ENCODE measurements at regions not wholly inside any gene's neighbourhood (a gene's known extent, or its start where the extent isn't known, plus 50 kb on each side); places are given as distances from the start of the nearest gene placed in this dataset.
A peak's percentile ranks its signal among the peaks of the same experiment; 100 is the strongest.

DNA sequence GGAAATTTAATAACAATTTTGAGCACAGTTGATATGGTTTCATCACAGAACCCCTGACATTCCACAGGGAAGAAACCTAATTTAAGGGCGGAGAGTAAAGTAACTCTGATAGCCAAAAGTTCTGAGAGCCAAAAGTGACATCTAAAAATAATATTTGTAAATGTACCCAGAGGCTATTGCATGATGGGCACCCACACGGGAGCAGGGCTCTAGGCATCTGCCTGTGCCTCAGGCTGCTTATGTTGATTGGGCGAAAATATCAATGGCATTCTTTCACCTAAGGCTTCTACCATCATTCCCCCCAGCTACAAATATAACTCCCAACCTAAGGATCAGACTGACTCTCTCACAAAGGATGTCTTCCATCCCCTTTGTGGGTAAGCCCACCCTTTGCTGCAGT, 54.1 kb upstream of the PTPRM start (continued):
- no peak for TF ChIP-seq ZNF398 (tag by site-specific recombination; IDR thresholded peaks at IDR 0.05)
- no peak for TF ChIP-seq ZNF426 (tag by site-specific recombination; IDR thresholded peaks at IDR 0.05)

DNA sequence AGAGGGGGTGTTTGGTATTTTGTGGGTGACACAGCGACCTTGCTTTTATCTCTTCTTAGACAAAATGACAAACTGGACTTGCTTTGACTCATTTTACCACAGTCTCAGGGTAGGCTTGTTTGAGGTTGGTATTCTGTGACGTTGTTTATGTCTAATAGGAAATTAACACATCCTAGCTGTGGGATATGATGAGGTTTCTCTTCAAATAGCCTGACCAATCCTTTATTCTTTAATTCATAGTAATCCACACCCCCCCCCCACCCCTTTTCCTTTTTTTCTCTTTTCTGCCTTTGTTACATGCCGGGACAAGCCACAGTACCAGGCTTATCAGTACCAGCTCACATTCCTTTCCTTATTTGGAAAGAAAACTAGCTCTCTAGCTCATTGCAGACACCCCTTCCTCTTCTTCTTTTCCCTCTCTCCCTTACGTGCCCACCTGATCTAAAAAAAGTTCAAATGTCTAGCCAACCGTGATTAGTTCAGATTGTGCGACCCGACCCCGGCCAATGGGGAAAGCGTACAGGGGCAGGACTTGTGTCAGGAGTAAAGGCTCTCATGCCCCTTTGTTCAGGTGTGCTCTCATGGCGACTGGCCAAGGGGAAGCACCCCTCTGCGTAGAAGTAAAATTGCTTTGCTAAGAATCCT, 52.2 kb upstream of the PTPRM start:
- TF ChIP-seq HIC1 (tag by site-specific recombination; IDR thresholded peaks at IDR 0.05) = no peak
- no peak for TF ChIP-seq ZNF626 (tag by site-specific recombination; IDR thresholded peaks at IDR 0.05)
- TF ChIP-seq ZBTB6 (tag by site-specific recombination; IDR thresholded peaks at IDR 0.05) = no peak
- ChIA-PET CTCF (no interaction called here), POLR2A (interaction anchor here (0.6 kb wide), 1 partner anchor 63 kb away, joined by 3 read pairs; no protein-coding TSS in a partner anchor)
- Histone ChIP-seq H3K9me3 (ENCODE audit: control insufficient read depth, insufficient read depth, low read depth, low read length) (no peaks in the 10 kb centered on the region), H3K27ac (ENCODE audit: extremely low read depth, low read depth, low read length) (no peak overlapping the region), H3K4me3 (ENCODE audit: low read depth, low read length) (no peak overlapping the region), H3K36me3 (ENCODE audit: control insufficient read depth in 2 of 2, insufficient read depth in 1 of 2, low read length in 2 of 2) (no peaks in the 10 kb centered on the region), H3K4me1 (ENCODE audit: control insufficient read depth, insufficient read depth, low read length) (no peaks in the 10 kb centered on the region)

GRCh38 chr18:7516266-7517117, 50.6 kb upstream of the PTPRM start:
- H3K4me1 ChIP-seq (ENCODE audit: control insufficient read depth, insufficient read depth, low read length) = no peaks in the 10 kb centered on the region
- H3K4me3 ChIP-seq (ENCODE audit: low read depth, low read length) = no peak overlapping the region
- TF ChIP-seq, protein P1, sequence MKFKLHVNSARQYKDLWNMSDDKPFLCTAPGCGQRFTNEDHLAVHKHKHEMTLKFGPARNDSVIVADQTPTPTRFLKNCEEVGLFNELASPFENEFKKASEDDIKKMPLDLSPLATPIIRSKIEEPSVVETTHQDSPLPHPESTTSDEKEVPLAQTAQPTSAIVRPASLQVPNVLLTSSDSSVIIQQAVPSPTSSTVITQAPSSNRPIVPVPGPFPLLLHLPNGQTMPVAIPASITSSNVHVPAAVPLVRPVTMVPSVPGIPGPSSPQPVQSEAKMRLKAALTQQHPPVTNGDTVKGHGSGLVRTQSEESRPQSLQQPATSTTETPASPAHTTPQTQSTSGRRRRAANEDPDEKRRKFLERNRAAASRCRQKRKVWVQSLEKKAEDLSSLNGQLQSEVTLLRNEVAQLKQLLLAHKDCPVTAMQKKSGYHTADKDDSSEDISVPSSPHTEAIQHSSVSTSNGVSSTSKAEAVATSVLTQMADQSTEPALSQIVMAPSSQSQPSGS (tag by site-specific recombination; IDR thresholded peaks at IDR 0.05; ENCODE audit: low read depth) = peak; percentile 34; the same call in 1 of the 2 replicates
- TF ChIP-seq ZNF324 (tag by site-specific recombination; IDR thresholded peaks at IDR 0.05) = no peak
- 0 out of 2 replicates have a peak, but pooled peaks have one; percentile 8 for TF ChIP-seq ZNF335 (tag by site-specific recombination; conservative IDR thresholded peaks at IDR 0.05)
- no peak overlapping the region for H3K27ac ChIP-seq (ENCODE audit: extremely low read depth, low read depth, low read length)
- no peaks in the 10 kb centered on the region for H3K9me3 ChIP-seq (ENCODE audit: control insufficient read depth, insufficient read depth, low read depth, low read length)
- H3K36me3 ChIP-seq (ENCODE audit: control insufficient read depth in 2 of 2, insufficient read depth in 1 of 2, low read length in 2 of 2) = no peaks in the 10 kb centered on the region
- ChIA-PET CTCF (no interaction called here), POLR2A (no interaction called here)

All from HEK293 (cell line).